IPS-20b (cell line): ENCODE measurements at regions not wholly inside any gene's neighbourhood (a gene's known extent, or its start where the extent isn't known, plus 50 kb on each side); places are given as distances from the start of the nearest gene placed in this dataset.

Experiments
- H3K27ac ChIP-seq: one replicate; pipeline ENCODE4 v1.5.1; 2013; ENCODE audit warnings: low read length
- H3K27me3 ChIP-seq: 2 replicates; pipeline ENCODE4 v1.6.1; 2013; ENCODE audit warnings: mild to moderate bottlenecking, low read length, inconsistent platforms; ENCODE audit not compliant: insufficient read depth
- H3K36me3 ChIP-seq: 2 replicates; pipeline ENCODE4 v1.6.1; 2013; ENCODE audit warnings: low read depth, mild to moderate bottlenecking, inconsistent platforms, low read length, moderate library complexity; ENCODE audit not compliant: insufficient read depth
- H3K4me1 ChIP-seq: 2 replicates; pipeline ENCODE4 v1.6.1; 2013; ENCODE audit warnings: mild to moderate bottlenecking, control low read depth, inconsistent platforms, low read length, moderate library complexity; ENCODE audit not compliant: insufficient read depth
- H3K4me3 ChIP-seq: 2 replicates; pipeline ENCODE4 v1.5.1; 2013; ENCODE audit warnings: mild to moderate bottlenecking, low read length, inconsistent platforms
- H3K9ac ChIP-seq: 2 replicates; pipeline ENCODE4 v1.6.1; 2013; ENCODE audit warnings: low read depth, mild to moderate bottlenecking, inconsistent platforms, low read length, moderate library complexity
- H3K9me3 ChIP-seq: 2 replicates; pipeline ENCODE4 v1.6.1; 2013; ENCODE audit warnings: mild to moderate bottlenecking, low read depth, low read length, inconsistent platforms; ENCODE audit not compliant: insufficient read depth

DNA sequence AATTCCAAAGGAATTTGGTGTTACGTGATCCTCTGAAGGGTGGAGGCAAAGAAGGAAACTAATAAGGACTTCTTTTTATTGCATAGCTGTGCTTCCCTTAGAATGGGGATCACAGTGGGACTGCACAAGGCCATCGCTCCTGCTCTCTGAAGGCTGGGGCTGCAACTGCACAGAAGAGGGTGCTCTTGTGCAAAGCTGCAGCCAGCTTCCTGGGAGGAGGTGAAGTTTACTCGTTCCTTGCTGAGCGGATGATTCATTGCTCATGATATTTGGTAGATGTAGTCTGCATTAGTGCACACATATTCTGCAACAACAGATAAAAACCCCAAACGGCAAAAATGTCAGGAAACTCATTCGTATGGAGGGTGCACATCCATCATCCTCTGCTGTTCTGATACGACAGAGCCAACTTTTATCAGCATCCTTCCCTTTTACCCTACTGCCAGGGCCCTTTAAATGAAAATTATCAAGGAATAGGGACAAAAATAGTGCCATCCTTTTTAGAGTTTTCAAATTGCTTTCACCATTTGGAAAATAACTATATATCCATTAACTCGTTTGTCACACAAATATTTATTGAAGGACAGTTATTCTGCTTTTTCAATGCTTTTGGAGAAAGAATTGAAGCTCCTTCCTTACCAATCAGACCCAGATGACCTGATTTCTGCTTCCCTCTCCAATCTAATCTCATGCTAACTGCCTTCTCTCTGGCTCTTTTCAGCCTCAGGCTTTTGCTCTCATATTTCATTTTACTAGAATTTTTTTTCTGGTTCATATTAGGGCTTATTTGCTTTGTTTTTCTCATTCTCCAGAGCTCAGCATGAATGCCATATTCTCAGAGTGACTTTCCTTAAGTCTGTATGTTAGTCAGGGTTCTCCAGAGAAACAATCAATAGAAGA lies 263.6 kb downstream of the DUSP10 start:
- Histone ChIP-seq H3K4me3 (no peak overlapping the region), H3K9ac (no peak overlapping the region), H3K9me3 (no peaks in the 10 kb centered on the region), H3K4me1 (no peaks in the 10 kb centered on the region), H3K27me3 (no peaks in the 10 kb centered on the region), H3K27ac (no peak overlapping the region), H3K36me3 (no peaks in the 10 kb centered on the region)

DNA sequence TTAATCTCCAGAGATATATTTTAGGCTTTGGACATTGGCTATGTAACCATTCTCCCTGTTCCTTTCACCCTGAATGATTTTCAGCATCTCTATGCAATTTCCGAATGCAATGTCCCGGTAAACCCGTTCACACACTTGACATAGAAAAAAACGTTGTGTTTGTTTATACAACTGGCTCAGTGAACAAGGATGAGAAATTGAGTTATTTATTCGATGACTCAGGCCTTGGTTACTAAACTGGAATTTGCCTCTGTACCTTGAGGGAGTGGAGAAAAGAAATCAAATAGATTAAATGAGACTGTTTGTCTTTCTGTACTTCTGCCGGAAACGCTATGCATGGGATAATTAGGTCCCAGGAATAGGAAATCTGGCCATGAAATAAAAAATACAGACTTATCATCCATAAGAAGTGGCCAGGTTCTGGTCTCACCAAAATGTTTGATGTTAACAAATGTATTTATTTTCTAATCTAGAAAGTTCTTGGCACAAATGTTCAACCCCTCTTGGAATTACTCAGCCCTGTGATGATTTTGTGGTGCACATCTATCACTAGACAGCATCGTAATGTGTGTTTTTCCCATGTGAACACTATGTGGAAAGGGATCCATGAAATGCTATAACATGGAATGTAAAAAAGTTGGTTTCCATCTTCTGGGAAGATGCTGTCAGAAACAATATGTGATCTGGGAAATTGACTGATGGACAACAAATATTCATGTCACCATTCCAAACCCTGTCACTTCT lies 253.9 kb downstream of the DUSP10 start:
- no peaks in the 10 kb centered on the region for H3K4me1 ChIP-seq
- H3K4me3 ChIP-seq, result no peak overlapping the region
- H3K27me3 ChIP-seq, result no peaks in the 10 kb centered on the region
- H3K9me3 ChIP-seq, result no peaks in the 10 kb centered on the region
- no peaks in the 10 kb centered on the region for H3K36me3 ChIP-seq
- H3K9ac ChIP-seq, result no peak overlapping the region
- no peak overlapping the region for H3K27ac ChIP-seq

DNA sequence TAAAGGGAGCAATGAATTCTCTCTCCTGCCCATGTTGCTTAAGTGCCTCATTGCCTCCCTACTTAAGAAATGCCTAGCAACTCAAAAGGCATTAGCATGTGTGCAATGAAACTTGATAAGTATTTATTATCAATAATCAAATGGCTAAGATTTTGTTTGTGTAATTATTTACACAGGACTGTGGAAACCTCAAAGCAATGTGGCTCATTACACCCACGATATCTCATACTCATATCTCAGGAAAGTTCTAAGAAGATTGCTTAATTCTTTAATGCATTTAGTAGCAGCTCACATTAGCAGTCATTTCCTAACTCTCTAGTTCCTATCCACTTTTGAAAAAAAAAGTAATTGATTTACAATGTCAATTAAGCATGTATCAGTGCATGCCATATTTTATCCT lies 253.3 kb downstream of the DUSP10 start:
- Histone ChIP-seq H3K9ac (no peak overlapping the region), H3K9me3 (no peaks in the 10 kb centered on the region), H3K27ac (no peak overlapping the region), H3K4me1 (no peaks in the 10 kb centered on the region), H3K36me3 (no peaks in the 10 kb centered on the region), H3K27me3 (no peaks in the 10 kb centered on the region), H3K4me3 (no peak overlapping the region)

DNA sequence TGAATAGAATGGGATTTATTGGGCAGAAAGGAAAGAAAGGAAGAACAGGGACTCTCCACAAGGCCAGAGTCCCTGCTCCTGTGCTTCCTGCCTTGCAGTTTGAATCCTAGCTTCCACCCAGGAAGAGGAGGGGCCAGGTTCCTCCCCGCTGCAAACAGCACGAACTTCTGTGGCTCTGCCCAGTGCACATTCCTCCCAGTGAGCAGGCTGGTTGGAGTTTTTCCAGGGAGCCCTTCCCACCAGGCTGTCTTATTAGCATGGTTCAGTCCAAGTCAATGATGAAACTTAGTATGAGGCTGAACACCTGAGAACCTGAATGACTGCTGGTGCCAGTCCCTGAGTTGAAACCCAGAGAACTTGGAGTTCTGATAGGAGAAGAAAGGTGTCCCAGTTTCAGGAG lies 247.2 kb downstream of the DUSP10 start:
- H3K9me3 ChIP-seq, result no peaks in the 10 kb centered on the region

DNA sequence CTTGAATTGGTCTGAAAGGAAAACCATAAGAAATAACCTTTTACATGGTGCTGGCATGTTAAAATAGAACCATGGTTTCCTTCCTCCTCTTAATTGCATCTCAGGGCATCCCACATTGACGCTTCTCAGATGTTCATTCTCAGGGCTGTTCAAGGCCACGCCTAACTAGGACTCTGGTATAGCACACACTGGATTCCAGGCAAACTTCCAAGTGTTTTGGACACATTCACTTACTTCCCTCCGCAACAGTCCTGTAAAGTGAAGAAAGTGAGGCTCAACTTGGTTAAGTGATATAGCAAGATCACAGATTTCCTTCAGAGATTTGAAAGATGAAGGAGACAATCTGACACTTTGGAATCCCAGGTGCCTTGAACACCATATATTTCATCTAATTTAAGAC lies 244.8 kb downstream of the DUSP10 start:
- no peaks in the 10 kb centered on the region for H3K9me3 ChIP-seq
- H3K27me3 ChIP-seq, result no peaks in the 10 kb centered on the region

More for the DNA sequence above, 247.2 kb downstream of the DUSP10 start:
- H3K4me1 ChIP-seq, result no peaks in the 10 kb centered on the region
- no peak overlapping the region for H3K27ac ChIP-seq
- no peaks in the 10 kb centered on the region for H3K27me3 ChIP-seq
- H3K9ac ChIP-seq, result no peak overlapping the region
- no peak overlapping the region for H3K4me3 ChIP-seq
- no peaks in the 10 kb centered on the region for H3K36me3 ChIP-seq

DNA sequence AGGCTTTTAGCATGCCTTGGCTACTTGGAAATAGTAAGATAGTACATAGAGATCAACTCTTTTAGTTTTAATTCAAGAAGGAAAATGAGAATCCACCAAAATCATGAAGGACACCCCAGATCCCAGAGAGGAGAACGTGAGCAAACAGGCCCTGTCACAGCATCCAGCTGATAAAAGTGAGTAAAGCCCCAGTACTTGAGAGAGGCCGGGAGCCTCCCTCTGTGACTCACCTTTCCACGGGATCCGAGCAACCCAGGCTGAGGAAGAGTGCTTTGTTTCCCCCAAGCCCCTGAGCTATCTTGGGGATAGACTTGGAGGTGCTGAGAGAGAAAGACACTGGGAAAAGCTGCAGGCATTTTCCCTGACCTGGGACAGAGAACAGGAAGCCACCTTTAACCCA lies 238.6 kb downstream of the DUSP10 start:
- no peaks in the 10 kb centered on the region for H3K36me3 ChIP-seq
- no peak overlapping the region for H3K27ac ChIP-seq
- H3K4me3 ChIP-seq, result no peak overlapping the region
- H3K27me3 ChIP-seq, result no peaks in the 10 kb centered on the region
- H3K4me1 ChIP-seq, result no peaks in the 10 kb centered on the region
- H3K9ac ChIP-seq, result no peak overlapping the region
- H3K9me3 ChIP-seq, result 0 out of 2 replicates have a peak, but pooled peaks cover 4% of the 10 kb centered on the region

More for the DNA sequence above, 244.8 kb downstream of the DUSP10 start:
- Histone ChIP-seq H3K4me3 (no peak overlapping the region), H3K27ac (no peak overlapping the region), H3K36me3 (no peaks in the 10 kb centered on the region), H3K4me1 (no peaks in the 10 kb centered on the region), H3K9ac (no peak overlapping the region)

DNA sequence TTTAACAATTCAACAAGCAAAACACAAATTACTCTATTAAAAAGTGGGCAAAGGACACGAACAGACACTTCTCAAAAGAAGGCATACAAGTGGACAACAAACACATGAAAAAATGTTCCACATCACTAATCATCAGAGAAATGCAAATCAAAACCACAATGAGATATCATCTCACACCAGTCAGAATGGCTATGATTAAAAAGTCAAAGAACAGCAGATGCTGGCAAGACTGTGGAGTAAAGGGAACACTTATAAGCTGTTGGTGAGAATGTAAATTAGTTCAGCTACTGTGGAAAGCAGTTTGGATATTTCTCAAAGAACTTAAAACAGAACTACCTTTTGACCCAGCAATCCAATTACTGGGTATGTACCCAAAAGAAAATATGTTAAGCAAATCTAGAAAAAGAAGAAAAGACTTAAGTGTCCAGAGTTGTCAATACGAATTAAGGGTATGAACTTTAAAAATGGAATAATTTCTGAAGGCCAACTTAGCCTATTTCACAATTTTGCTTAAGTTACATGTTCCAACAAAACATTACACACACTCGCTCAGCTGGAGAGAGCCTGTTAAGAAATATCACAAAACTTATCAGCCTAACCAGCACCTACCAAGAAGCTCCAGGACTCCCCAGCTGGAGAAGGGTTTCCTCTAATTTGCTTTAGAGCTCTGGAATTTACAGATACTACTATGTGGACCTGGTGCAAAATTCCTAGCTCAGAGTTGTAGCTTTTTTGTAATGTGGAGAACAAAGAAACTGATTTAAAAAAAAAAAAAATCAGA lies 232.1 kb downstream of the DUSP10 start:
- Histone ChIP-seq H3K36me3 (no peaks in the 10 kb centered on the region), H3K27ac (no peak overlapping the region), H3K9ac (no peak overlapping the region), H3K27me3 (no peaks in the 10 kb centered on the region), H3K4me1 (peaks cover 4% of the 10 kb centered on the region; the same call in 1 of the 2 replicates), H3K4me3 (no peak overlapping the region), H3K9me3 (0 out of 2 replicates have a peak, but pooled peaks cover 4% of the 10 kb centered on the region)

DNA sequence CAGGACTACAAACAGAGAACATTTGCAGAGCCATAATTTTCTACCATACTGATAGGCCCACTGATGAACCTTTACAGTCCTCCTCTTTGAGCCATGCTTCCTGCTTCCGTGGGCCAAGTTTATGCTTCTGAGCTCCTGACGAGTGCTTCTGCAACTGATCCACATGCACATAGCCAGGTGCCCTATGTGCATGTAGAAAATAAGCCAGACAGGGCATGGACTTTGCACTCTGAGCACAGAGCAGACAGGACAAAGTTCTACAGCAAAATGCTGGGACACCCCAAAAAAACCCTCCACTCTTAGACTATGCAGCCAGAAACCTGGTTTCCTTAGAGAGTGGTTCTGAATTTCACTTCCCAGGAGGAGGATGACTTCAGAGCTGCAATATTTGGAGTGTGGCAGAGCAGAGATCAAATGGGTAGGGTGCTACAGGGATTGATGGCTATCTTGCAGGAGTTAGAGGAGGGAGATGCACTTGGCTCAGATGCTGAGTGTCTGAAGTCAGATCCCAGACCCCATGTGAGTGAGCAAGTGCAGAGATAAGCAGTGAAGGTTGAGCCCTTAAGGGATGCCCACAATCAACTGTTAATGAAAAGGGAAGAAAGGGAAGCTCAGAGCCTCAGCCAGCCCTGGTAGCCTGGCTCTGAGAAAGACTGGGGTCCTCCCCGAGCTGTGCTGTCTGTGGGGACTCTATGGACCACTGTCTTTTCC lies 230.9 kb downstream of the DUSP10 start:
- Histone ChIP-seq H3K9me3 (0 out of 2 replicates have a peak, but pooled peaks cover 4% of the 10 kb centered on the region), H3K27ac (no peak overlapping the region)

DNA sequence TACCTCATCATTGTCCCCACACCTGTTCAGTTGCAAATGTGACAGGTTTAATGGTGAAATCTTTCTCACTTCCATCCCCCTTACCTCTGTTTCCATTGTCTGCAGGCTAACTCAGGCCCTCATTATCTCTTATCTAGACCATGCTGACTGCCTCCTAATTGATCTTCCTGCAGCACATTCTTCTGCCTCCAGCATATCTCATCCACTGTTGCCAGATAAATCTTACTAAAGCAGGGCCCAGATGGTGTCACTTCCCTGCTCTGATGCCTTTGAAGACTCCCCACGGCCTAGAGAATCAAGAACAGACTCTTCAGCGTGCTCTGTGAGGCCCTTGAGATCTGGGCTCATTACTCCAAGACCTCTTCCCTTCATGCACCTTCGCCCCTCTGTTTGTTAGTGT lies 230.1 kb downstream of the DUSP10 start:
- Histone ChIP-seq H3K27me3 (no peaks in the 10 kb centered on the region), H3K9ac (no peak overlapping the region), H3K4me3 (no peak overlapping the region), H3K27ac (no peak overlapping the region), H3K36me3 (no peaks in the 10 kb centered on the region), H3K9me3 (no peaks in the 10 kb centered on the region), H3K4me1 (peaks cover 4% of the 10 kb centered on the region; the same call in 1 of the 2 replicates)

More for the DNA sequence above, 230.9 kb downstream of the DUSP10 start:
- Histone ChIP-seq H3K4me1 (peaks cover 4% of the 10 kb centered on the region; the same call in 1 of the 2 replicates), H3K36me3 (no peaks in the 10 kb centered on the region), H3K27me3 (no peaks in the 10 kb centered on the region), H3K9ac (no peak overlapping the region), H3K4me3 (no peak overlapping the region)

DNA sequence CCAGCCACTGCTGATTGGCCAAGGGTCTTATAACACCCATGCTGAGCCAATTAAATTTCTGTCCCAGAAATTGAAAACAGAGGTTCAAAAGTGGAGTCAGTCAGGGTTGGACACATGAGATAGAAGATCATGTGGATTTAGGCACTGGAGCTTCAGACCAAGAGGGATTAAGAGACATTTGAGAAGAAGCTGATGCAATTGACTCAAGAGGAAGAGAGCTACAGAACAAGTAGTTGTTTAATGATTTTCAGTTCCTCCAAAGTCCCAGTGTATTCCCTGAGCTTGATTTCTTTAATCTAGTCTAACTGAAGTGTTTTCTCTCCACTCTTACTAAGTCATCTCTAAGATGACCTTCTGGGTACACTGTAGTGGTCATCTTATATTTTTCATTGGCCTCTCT lies 227.1 kb downstream of the DUSP10 start:
- no peak overlapping the region for H3K4me3 ChIP-seq
- no peaks in the 10 kb centered on the region for H3K9me3 ChIP-seq
- no peaks in the 10 kb centered on the region for H3K4me1 ChIP-seq
- H3K27me3 ChIP-seq, result no peaks in the 10 kb centered on the region
- H3K36me3 ChIP-seq, result no peaks in the 10 kb centered on the region
- no peak overlapping the region for H3K9ac ChIP-seq
- H3K27ac ChIP-seq, result no peak overlapping the region

DNA sequence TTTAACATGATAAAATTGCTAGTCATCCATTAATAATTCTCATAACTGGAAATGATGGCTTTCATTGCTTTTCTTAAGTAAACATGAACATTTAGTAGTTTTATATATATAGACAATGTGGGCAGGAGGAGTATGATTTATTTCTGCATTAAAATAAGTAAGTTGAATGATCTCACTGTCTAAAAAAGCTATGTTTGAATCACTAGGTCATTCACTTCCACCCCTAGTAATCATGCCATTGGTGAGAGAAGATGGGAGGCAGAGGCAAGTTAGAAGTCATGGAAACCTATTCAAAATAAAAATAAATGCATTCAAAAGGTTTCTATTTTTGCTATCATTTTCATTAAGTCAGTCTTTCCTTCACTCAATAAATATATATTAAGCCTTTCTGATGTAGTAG lies 226.4 kb downstream of the DUSP10 start:
- no peak overlapping the region for H3K9ac ChIP-seq
- H3K4me3 ChIP-seq, result no peak overlapping the region
- no peak overlapping the region for H3K27ac ChIP-seq
- no peaks in the 10 kb centered on the region for H3K9me3 ChIP-seq
- no peaks in the 10 kb centered on the region for H3K36me3 ChIP-seq
- H3K27me3 ChIP-seq, result no peaks in the 10 kb centered on the region
- no peaks in the 10 kb centered on the region for H3K4me1 ChIP-seq
